HL-60 (cell line): ENCODE measurements at regions not wholly inside any gene's neighbourhood (a gene's known extent, or its start where the extent isn't known, plus 50 kb on each side); places are given as distances from the start of the nearest gene placed in this dataset.
A peak's percentile ranks its signal among the peaks of the same experiment; 100 is the strongest.

Experiments used
- DNase-seq, 2 experiments: peaks; one replicate each; pipeline ENCODE4 v3.0.0-alpha.2; 2010 to 2020; ENCODE audit warnings: low read depth in 1 of 2, low spot score in 1 of 2
- H3K27ac ChIP-seq: fragments of 250-450 bp; sonication (Bioruptor Pico); replicated peaks from 2 replicates; pipeline ENCODE4 v1.5.1; 2020; ENCODE audit warnings: mild to moderate bottlenecking, moderate library complexity
- H3K27me3 ChIP-seq: fragments of 250-450 bp; sonication (Bioruptor Pico); 2 replicates; pipeline ENCODE4 v1.5.1; 2021; ENCODE audit warnings: mild to moderate bottlenecking, moderate library complexity; ENCODE audit not compliant: insufficient read depth, poor library complexity, severe bottlenecking
- H3K4me3 ChIP-seq: replicated peaks from 2 replicates; pipeline ENCODE4 v1.5.1; 2011; ENCODE audit warnings: mild to moderate bottlenecking, control low read depth, low read length; ENCODE audit not compliant: insufficient read depth
- GABPA ChIP-seq: IDR thresholded peaks from 2 replicates; pipeline ENCODE4 v1.6.1; 2012; ENCODE audit warnings: low read depth
- POLR2AphosphoS5 ChIP-seq: IDR thresholded peaks from 2 replicates; pipeline ENCODE4 v1.6.1; 2012; ENCODE audit warnings: low read depth
- SPI1 ChIP-seq: IDR thresholded peaks from 2 replicates; pipeline ENCODE4 v1.6.1; 2012; ENCODE audit warnings: low read depth, mild to moderate bottlenecking, borderline replicate concordance
- TF ChIP-seq, protein P1 (sequence below): IDR thresholded peaks from one replicate; pipeline ENCODE4 v1.5.1; 2011; ENCODE audit warnings: low read length, control low read depth, inconsistent platforms; ENCODE audit not compliant: insufficient read depth
- TF ChIP-seq, protein P2 (sequence below): IDR thresholded peaks from 2 replicates; pipeline ENCODE4 v1.6.1; 2012; ENCODE audit warnings: low read depth; ENCODE audit not compliant: insufficient replicate concordance

DNA sequence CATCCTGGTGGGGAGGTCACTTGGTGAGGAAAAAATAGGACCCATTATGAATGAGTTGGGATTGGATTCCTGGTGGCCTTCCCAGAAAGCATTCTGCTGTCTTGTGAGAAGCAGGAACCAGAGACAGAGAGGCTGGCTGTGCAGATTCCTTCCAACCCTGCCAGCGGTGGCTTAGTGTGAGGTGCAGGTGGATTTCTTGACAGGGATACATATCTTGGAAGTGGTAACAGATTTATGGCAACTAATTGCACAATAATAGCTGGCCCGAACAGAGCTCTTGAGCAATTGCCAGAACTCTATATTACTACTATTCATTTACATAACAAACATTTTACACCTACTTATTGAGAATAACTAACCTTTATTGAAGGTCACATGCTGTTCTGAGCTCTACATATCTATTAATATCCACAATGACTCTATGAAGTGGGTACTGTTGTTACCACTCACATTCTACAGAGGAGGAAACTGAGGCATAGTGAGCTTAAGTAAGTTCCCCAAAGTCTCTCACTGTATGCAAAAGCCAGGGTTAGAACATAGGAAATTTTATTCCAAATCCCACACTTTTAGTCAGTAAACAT, 173.9 kb upstream of the SERP2 start:
- no peak for DNase-seq
- H3K4me3 ChIP-seq = no peak overlapping the region
- no peak overlapping the region for H3K27ac ChIP-seq
- H3K27me3 ChIP-seq = peaks cover 3% of the 10 kb centered on the region
- TF ChIP-seq, protein P1, sequence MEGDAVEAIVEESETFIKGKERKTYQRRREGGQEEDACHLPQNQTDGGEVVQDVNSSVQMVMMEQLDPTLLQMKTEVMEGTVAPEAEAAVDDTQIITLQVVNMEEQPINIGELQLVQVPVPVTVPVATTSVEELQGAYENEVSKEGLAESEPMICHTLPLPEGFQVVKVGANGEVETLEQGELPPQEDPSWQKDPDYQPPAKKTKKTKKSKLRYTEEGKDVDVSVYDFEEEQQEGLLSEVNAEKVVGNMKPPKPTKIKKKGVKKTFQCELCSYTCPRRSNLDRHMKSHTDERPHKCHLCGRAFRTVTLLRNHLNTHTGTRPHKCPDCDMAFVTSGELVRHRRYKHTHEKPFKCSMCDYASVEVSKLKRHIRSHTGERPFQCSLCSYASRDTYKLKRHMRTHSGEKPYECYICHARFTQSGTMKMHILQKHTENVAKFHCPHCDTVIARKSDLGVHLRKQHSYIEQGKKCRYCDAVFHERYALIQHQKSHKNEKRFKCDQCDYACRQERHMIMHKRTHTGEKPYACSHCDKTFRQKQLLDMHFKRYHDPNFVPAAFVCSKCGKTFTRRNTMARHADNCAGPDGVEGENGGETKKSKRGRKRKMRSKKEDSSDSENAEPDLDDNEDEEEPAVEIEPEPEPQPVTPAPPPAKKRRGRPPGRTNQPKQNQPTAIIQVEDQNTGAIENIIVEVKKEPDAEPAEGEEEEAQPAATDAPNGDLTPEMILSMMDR = no peak
- TF ChIP-seq GABPA (no peak), POLR2AphosphoS5 (no peak), SPI1 (no peak)
- TF ChIP-seq, protein P2, sequence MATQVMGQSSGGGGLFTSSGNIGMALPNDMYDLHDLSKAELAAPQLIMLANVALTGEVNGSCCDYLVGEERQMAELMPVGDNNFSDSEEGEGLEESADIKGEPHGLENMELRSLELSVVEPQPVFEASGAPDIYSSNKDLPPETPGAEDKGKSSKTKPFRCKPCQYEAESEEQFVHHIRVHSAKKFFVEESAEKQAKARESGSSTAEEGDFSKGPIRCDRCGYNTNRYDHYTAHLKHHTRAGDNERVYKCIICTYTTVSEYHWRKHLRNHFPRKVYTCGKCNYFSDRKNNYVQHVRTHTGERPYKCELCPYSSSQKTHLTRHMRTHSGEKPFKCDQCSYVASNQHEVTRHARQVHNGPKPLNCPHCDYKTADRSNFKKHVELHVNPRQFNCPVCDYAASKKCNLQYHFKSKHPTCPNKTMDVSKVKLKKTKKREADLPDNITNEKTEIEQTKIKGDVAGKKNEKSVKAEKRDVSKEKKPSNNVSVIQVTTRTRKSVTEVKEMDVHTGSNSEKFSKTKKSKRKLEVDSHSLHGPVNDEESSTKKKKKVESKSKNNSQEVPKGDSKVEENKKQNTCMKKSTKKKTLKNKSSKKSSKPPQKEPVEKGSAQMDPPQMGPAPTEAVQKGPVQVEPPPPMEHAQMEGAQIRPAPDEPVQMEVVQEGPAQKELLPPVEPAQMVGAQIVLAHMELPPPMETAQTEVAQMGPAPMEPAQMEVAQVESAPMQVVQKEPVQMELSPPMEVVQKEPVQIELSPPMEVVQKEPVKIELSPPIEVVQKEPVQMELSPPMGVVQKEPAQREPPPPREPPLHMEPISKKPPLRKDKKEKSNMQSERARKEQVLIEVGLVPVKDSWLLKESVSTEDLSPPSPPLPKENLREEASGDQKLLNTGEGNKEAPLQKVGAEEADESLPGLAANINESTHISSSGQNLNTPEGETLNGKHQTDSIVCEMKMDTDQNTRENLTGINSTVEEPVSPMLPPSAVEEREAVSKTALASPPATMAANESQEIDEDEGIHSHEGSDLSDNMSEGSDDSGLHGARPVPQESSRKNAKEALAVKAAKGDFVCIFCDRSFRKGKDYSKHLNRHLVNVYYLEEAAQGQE = no peak

DNA sequence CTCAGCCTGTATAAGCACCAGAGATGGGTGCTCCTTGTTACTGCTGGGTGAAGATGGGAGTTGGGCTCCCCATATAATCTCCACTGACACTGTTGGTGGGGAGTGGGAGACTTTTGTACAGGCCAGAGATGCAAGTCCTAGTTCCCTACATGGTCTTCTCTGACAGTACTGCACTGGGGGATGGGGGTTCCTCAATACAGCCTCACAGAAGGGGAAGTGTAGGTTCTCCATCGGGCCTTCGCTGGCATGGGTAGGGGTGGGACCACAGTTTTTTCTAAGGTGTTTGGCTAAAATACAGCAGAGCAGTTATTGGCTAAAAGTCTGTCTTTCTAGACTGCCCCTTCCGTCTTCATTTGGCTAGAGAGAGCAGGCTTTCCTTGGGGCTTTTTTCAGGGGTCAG, 167.2 kb upstream of the SERP2 start:
- no peak overlapping the region for H3K27ac ChIP-seq
- no peak overlapping the region for H3K4me3 ChIP-seq
- TF ChIP-seq, protein P2 = no peak
- TF ChIP-seq SPI1 = peak; percentile 87
- peak in 1 of 2 experiments; percentile 59 for DNase-seq
- H3K27me3 ChIP-seq = no peaks in the 10 kb centered on the region

DNA sequence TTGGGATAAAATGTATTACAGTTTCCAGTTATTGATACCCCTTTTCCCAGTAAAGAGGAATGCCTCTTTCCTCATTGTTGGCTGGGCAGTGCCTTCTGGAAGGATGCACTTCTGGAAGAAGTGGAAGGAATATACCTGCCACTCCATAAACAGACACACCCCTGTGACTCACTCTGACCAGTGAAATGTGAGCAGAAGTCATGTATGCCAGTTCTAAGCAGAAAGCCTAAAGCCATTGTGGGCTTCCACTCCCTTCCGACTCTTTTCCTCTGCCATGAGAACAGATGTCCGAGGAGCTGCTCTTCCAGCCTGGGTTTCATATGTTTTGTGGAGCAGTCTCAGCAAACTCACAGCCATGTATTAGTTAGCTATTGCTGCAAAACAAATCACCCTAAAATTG, 166.1 kb upstream of the SERP2 start:
- no peak overlapping the region for H3K27ac ChIP-seq
- no peak for TF ChIP-seq GABPA
- TF ChIP-seq SPI1 = no peak
- TF ChIP-seq, protein P1 = no peak
- TF ChIP-seq, protein P2 = no peak
- no peak for TF ChIP-seq POLR2AphosphoS5

More for the DNA sequence above, 166.1 kb upstream of the SERP2 start:
- no peak for DNase-seq
- no peak overlapping the region for H3K4me3 ChIP-seq
- no peaks in the 10 kb centered on the region for H3K27me3 ChIP-seq
